DMS53 (cell line): ENCODE measurements at regions not wholly inside any gene's neighbourhood (a gene's known extent, or its start where the extent isn't known, plus 50 kb on each side); places are given as distances from the start of the nearest gene placed in this dataset.

Source experiments
- DNase-seq: peaks from one replicate; lab custom pipeline; 2025; lab: John Stamatoyannopoulos, UW

GRCh38 chr15:95319242-95319641 lies 1011.3 kb upstream of the NR2F2 start:
- no peak for DNase-seq

- no peak for DNase-seq
Measured at GRCh38 chr15:95323796-95324195, 1006.7 kb upstream of the NR2F2 start.

- no peak for DNase-seq
Measured at GRCh38 chr15:95324656-95325055, 1005.8 kb upstream of the NR2F2 start.

- no peak for DNase-seq
Measured at GRCh38 chr15:95325763-95326404, 1004.6 kb upstream of the NR2F2 start.

GRCh38 chr15:95326431-95327182 lies 1003.9 kb upstream of the NR2F2 start:
- no peak for DNase-seq

- no peak for DNase-seq
Measured at GRCh38 chr15:95327183-95327525, 1003.3 kb upstream of the NR2F2 start.

GRCh38 chr15:95327661-95328060 lies 1002.8 kb upstream of the NR2F2 start:
- DNase-seq = no peak

GRCh38 chr15:95328559-95328958 lies 1001.9 kb upstream of the NR2F2 start:
- DNase-seq = no peak

GRCh38 chr15:95329362-95329761 lies 1001.1 kb upstream of the NR2F2 start:
- DNase-seq = no peak

GRCh38 chr15:95341686-95342085 lies 988.8 kb upstream of the NR2F2 start:
- no peak for DNase-seq

GRCh38 chr15:95345867-95346266 lies 984.6 kb upstream of the NR2F2 start:
- DNase-seq = no peak

- DNase-seq = no peak
Measured at GRCh38 chr15:95346721-95347475, 983.6 kb upstream of the NR2F2 start.

GRCh38 chr15:95347837-95348236 lies 982.7 kb upstream of the NR2F2 start:
- no peak for DNase-seq

- no peak for DNase-seq
Measured at GRCh38 chr15:95350908-95351307, 979.6 kb upstream of the NR2F2 start.

GRCh38 chr15:95352631-95353187 lies 977.8 kb upstream of the NR2F2 start:
- DNase-seq = no peak

GRCh38 chr15:95353512-95353911 lies 977.0 kb upstream of the NR2F2 start:
- DNase-seq = no peak

- DNase-seq = no peak
Measured at GRCh38 chr15:95359966-95360365, 970.5 kb upstream of the NR2F2 start.

GRCh38 chr15:95362306-95362705 lies 968.2 kb upstream of the NR2F2 start:
- no peak for DNase-seq

GRCh38 chr15:95363646-95364045 lies 966.9 kb upstream of the NR2F2 start:
- DNase-seq = no peak

GRCh38 chr15:95365511-95366107 lies 964.9 kb upstream of the NR2F2 start:
- DNase-seq = no peak

- no peak for DNase-seq
Measured at GRCh38 chr15:95368191-95368590, 962.3 kb upstream of the NR2F2 start.
